Hypothalamus (tissue), 51 donors: ENCODE measurements at regions not wholly inside any gene's neighbourhood (a gene's known extent, or its start where the extent isn't known, plus 50 kb on each side); places are given as distances from the start of the nearest gene placed in this dataset.

Source experiments
- DNase-seq, 51 donors: peaks; one replicate each; lab custom pipeline; 2025; lab: John Stamatoyannopoulos, UW

DNA sequence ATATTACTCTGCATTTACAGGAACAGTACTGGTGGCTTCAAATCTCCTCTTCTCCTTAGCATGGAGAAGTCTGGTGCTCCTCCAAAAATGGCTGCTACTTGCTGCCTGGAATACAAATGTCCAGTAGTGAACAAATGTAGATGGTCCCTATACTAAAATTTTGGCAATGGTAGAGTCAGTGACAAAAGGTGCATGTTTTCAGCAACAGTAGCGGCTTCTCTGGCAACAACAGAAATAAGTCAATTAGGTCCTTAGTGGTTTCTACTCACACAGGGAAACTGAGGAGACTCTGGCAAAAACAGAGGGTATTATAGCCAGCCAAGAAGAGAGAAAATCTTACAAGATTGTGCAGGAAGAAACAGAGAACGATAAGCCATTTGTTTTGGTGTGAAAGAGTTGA, 1368.4 kb upstream of the ADGRL3 start:
- no peak for DNase-seq

DNA sequence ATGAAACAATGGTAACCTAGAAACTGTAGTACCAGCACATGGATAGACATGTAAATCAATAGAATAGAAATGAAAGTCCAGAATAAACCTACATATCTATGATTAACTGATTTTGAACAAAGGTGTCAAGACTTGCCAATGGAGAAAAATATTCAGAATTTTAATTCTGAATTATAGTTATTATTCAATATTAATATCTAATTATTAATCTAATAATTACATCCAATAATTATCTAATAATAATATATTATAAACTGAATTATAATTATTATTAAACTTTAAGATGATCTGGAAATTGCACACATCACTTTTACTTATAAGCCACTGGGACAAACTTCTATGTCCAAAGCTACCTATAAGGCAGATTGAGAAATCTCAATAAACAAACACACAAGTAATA, 1365.2 kb upstream of the ADGRL3 start:
- no peak for DNase-seq

- DNase-seq = no peak
These were observed 1362.4 kb upstream of the ADGRL3 start for GRCh38 chr4:59837751-59838150.

DNA sequence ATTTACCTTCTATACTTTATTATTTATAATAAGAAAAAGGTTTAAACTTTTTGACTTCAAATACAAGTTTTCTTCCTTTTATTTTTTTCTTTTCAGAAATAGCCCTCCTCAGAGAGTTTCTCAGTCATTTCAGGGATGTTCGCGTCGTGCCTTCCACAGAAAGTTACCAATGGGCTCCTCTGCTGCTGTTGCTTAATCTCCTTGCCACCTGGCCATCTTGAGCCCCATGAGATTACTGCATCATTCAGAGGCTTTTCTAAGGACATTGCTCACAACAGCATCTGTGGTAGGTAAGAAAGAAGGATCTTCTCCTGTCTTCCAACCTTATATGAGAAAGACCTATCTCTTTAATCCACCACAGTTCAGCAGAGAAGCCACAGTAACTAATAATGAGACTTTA, 1361.9 kb upstream of the ADGRL3 start:
- DNase-seq = no peak

DNA sequence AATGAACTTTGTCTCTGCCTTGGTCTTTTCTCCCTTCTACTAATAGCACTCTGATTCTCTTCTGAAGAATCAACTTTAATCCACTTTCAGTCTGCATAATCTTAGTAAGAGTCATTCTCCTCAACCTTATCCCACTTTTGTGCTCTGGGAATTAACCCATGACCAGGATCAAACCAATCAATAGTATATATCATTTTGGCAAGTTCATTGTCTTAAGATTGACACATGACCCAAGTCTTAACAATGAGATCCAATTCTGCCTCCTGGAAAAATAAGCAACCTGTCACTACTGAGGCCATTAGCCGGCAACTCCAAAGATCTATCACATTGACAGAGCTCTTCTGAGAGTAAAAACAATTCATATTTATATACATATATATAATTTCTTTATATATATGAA, 1358.4 kb upstream of the ADGRL3 start:
- DNase-seq = no peak

GRCh38 chr4:59848457-59848856, 1351.7 kb upstream of the ADGRL3 start:
- DNase-seq = no peak

DNA sequence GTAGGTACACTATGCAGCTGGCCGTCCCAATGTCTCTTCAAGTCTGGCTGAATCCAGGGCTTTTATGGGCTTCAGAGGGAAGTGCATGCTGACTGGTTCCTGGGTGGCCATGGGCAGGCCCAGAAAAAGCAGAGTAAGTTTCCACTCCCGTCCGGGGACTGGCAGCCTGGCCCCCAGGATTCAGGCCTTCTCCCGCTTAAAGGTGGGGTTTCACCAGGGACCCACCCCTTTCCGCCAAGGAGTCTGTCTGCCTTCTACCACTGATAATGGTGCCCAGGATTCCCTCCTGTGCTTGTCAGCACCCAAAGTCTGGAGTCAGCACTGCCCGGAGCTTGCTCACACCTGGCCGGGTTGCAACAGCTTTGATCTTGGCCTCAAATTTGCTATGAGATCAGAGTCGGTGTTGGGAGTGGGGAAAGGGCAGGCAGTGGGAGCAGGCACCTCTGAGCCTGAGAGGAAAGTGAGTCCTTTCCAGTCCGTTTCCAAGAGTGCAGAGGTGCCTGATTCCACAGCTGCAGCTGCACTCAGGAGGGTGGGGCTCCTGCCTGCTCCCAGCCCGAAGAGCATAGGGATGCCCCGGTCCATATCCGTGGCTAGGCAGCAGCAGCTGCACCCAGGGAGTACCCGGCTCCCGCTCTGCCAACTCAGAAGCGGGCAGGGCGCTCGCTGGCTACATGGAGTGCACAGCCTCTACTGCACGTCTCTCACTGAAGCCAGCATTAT, 1344.3 kb upstream of the ADGRL3 start:
- DNase-seq = no peak

DNA sequence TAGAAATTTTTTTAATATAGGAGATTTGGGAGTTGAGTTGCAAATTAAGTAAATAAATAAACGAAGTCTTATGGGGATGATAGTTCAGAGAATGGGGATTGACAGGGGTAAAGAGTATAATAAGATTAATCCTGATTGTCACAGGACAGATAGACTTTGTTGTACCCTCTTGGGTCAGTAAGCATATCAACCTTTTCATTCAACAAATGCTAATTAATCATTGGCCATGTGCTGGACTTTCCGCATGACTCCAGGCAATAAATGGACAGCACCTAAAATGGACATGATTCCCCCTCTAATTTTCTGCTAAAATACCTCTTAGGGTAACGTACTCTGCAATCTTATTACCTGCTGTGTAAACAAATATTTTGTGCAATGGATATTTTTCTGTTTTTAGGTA, 1331.1 kb upstream of the ADGRL3 start:
- DNase-seq = no peak

DNA sequence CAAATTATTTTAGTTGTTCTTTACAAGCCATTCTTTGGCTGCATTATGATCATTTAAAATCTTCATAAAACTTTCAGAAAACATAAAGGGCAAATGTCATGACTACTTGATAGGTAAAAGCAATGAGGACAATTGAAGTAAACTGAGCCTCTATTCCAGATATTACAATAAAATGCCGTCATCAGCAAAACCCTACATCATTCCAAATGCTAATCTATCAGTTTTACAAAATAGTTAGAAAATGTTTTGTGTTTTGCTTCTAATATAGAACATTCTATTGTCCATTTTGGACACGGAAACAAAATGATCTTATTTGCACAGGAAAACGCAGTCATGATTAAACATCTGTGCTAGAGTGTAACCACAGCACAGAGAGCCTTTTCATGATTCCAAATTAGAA, 1330.6 kb upstream of the ADGRL3 start:
- DNase-seq = peak in 1 of 51 donors; percentile 18

DNA sequence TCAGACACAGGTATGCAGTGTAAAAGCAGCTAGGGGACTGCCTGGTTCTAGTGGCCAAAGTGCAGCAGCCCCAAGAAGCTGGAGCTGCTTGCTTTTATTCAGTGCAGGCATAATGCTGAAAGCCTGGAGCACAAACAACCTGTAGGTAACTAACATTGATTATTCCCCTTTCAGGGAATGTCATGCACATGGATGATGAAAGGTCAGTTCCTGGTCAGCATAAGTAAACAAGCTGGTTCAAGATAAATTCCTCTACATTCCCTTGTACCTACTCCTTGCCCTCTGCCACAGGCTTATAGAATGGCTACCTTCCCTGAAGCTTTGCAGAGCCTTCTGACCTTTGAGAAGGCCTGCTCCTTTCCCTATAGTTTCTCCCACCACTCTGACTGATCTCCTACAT, 1318.5 kb upstream of the ADGRL3 start:
- no peak for DNase-seq

GRCh38 chr4:59904331-59904730, 1295.8 kb upstream of the ADGRL3 start:
- DNase-seq = no peak

- DNase-seq = peak in 4 of 51 donors; percentile 0 to 28 (median 4)
These were observed 1279.7 kb upstream of the ADGRL3 start for GRCh38 chr4:59920416-59920815.

DNA sequence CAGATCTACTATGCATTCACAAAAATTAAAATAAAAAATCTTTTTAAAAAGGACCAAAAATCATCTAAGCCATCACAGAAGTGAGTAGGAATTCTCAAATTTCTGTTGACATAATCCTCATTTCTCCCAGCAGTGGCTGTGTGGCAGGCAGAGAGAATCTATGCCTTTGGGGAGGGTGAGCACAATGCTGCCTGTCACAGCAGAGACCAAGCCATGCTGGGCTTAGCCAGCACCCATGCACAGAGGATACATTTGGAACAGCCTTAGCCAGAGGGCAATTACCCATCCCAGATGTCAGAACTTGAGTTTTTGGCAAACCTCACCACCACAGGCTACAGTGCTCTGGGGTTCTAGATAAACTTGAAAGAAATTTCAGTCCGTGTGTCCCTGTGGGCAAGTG, 1274.8 kb upstream of the ADGRL3 start:
- no peak for DNase-seq

- DNase-seq = no peak
These were observed 1263.6 kb upstream of the ADGRL3 start for GRCh38 chr4:59936566-59936965.

DNA sequence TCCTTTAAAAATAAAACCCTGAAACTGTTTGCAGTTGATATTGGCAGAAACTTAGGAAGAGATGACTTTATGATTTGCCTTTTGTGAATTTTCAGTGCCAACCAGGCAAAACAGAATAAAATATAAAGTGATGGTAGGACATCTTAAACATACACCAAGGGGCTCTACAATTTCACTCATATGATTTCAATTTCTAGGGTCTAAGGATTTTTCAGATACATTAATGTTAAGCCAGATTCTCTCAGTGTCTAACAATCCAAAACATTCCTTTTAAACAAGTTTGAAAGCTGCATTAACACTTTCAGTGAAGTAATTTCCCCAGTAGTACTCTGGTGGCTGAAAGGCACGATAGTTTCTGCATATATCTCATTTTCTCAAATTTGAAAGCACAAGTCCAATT, 1262.0 kb upstream of the ADGRL3 start:
- no peak for DNase-seq

DNA sequence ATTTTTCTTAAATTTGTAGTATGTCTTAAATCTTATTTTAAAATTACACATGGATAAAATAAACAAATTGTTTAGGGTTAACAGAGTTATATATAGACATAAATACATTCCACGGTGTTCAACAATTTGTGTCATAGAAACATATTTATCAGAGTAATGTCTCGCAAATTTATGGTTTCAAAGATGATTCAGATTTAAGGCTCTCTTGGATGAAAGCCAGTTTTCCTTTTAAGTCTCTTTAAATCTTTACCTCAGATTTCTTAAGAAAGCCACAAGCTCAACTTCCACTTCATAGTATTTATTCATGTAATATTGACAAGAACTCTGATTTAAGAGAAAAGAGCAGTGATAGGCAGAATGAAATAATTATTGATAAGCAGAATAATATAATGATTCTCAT, 1254.8 kb upstream of the ADGRL3 start:
- DNase-seq = no peak

DNA sequence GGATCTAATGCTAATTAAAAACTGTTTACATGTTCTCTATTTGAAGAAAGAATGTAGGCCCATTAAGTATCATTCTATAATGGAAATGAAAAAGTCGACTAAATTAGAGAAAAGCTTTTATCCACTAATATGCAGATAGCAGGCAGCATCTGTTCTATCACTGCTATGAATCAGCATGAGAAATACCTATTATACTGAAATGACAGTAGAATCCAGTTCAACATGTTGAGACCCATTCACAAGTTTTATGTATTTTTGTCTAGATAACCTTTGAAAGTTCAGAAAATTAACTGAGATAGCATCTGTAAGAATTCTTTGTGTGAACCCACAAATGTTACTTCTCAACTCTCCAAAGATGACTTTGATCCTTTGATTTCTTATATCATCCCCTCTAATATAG, 1254.4 kb upstream of the ADGRL3 start:
- no peak for DNase-seq

- no peak for DNase-seq
These were observed 1243.8 kb upstream of the ADGRL3 start for GRCh38 chr4:59956366-59956765.

GRCh38 chr4:59960143-59960542, 1240.0 kb upstream of the ADGRL3 start:
- no peak for DNase-seq

DNA sequence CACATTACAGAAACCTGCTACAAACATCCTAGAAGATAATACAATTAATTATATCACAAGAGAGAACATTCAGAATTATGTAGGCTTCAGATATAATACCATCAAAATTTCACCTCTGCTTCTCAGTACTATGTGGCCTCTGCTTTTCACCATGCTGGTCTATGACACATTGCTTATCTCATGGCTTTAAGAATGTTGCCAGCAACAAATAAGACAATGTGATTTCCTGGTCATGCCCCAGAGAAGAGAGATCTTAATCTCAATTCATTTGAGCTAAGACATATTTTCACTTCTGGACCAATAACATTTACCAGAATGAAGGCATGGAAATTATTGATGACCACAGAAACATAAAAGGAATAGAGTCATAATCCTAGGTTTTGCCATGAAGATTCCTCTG, 1233.4 kb upstream of the ADGRL3 start:
- no peak for DNase-seq

- DNase-seq = no peak
These were observed 1231.3 kb upstream of the ADGRL3 start for GRCh38 chr4:59968796-59969195.

DNA sequence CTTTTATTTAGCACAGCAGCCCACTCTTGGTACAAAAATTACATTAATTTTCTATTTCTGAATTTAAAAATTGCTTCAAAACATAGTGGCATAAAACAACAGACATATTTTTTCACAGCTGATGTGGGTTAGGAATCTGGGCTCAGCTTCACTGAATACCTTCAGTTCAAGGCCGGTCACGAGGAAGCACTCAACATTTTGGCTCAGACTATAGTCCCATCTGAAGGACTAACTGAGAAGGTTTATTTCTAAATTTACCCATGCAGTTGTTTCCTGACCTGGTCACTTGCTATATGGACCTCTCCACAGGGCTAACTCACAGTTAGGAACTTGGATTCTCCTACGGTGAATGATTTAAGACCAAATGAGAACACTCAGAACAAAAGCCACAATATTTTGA, 1230.2 kb upstream of the ADGRL3 start:
- no peak for DNase-seq

GRCh38 chr4:59971952-59972351, 1228.2 kb upstream of the ADGRL3 start:
- no peak for DNase-seq
